B cell (primary cell): ENCODE measurements at regions not wholly inside any gene's neighbourhood (a gene's known extent, or its start where the extent isn't known, plus 50 kb on each side); places are given as distances from the start of the nearest gene placed in this dataset.

Experiments
- CTCF ChIP-seq: fragments of 200-600 bp; IDR thresholded peaks from one replicate; pipeline ENCODE4 v1.8.0; 2022; ENCODE audit warnings: antibody characterized with exemption, mild to moderate bottlenecking
- EZH2 ChIP-seq: IDR thresholded peaks from 2 replicates; pipeline ENCODE4 v1.6.1; 2012; ENCODE audit warnings: borderline replicate concordance, low read depth, mild to moderate bottlenecking, moderate library complexity, low read length; ENCODE audit not compliant: insufficient read depth, poor library complexity, severe bottlenecking

- no peak for TF ChIP-seq CTCF
- TF ChIP-seq EZH2 = no peak
These were observed 792.9 kb upstream of the CCDC179 start for GRCh38 chr11:23653071-23653675.
